ENCODE measurements at regions not wholly inside any gene's neighbourhood (a gene's known extent, or its start where the extent isn't known, plus 50 kb on each side); places are given as distances from the start of the nearest gene placed in this dataset.
A peak's percentile ranks its signal among the peaks of the same experiment; 100 is the strongest.
"Not testable (repeated sequence)": the region's sequence is repeated elsewhere in the genome, so short reads cannot be mapped to it uniquely, and the experiment has no call there.

- DNase-seq (ENCODE audit: low spot score) = no peak
Measured at GRCh38 chr20:57829336-57829735, 119.5 kb upstream of the PMEPA1 start.

- no peak for DNase-seq (ENCODE audit: low spot score)
Measured at GRCh38 chr20:57828696-57829095, 118.9 kb upstream of the PMEPA1 start.

GRCh38 chr20:57826666-57827287 lies 117.0 kb upstream of the PMEPA1 start:
- DNase-seq (ENCODE audit: low spot score) = no peak

GRCh38 chr20:57824909-57825308 lies 115.1 kb upstream of the PMEPA1 start:
- no peak for DNase-seq (ENCODE audit: low spot score)

GRCh38 chr20:57821935-57822334 lies 112.1 kb upstream of the PMEPA1 start:
- DNase-seq (ENCODE audit: low spot score) = no peak

GRCh38 chr20:57819691-57820380 lies 110.0 kb upstream of the PMEPA1 start:
- no peak for DNase-seq (ENCODE audit: low spot score)

GRCh38 chr20:57819291-57819690 lies 109.5 kb upstream of the PMEPA1 start:
- no peak for DNase-seq (ENCODE audit: low spot score)

- DNase-seq (ENCODE audit: low spot score) = no peak
Measured at GRCh38 chr20:57818418-57819181, 108.8 kb upstream of the PMEPA1 start.

- DNase-seq (ENCODE audit: low spot score) = no peak
Measured at GRCh38 chr20:57815405-57815804, 105.6 kb upstream of the PMEPA1 start.

- DNase-seq (ENCODE audit: low spot score) = no peak
Measured at GRCh38 chr20:57814529-57814928, 104.7 kb upstream of the PMEPA1 start.

- no peak for DNase-seq (ENCODE audit: low spot score)
Measured at GRCh38 chr20:57813509-57814269, 103.9 kb upstream of the PMEPA1 start.

GRCh38 chr20:57812632-57813031 lies 102.8 kb upstream of the PMEPA1 start:
- DNase-seq (ENCODE audit: low spot score) = not testable (repeated sequence)

- no peak for DNase-seq (ENCODE audit: low spot score)
Measured at GRCh38 chr20:57811374-57812020, 101.7 kb upstream of the PMEPA1 start.

GRCh38 chr20:57810511-57811373 lies 100.9 kb upstream of the PMEPA1 start:
- DNase-seq (ENCODE audit: low spot score) = no peak

- peak; percentile 43 for DNase-seq (ENCODE audit: low spot score)
Measured at GRCh38 chr20:57809661-57810172, 99.9 kb upstream of the PMEPA1 start.

GRCh38 chr20:57809149-57809548 lies 99.3 kb upstream of the PMEPA1 start:
- DNase-seq (ENCODE audit: low spot score) = no peak

GRCh38 chr20:57808264-57809070 lies 98.7 kb upstream of the PMEPA1 start:
- no peak for DNase-seq (ENCODE audit: low spot score)

- DNase-seq (ENCODE audit: low spot score) = no peak
Measured at GRCh38 chr20:57807401-57808263, 97.8 kb upstream of the PMEPA1 start.

- no peak for DNase-seq (ENCODE audit: low spot score)
Measured at GRCh38 chr20:57806975-57807374, 97.2 kb upstream of the PMEPA1 start.
